ENCODE measurements at regions not wholly inside any gene's neighbourhood (a gene's known extent, or its start where the extent isn't known, plus 50 kb on each side); places are given as distances from the start of the nearest gene placed in this dataset.
A peak's percentile ranks its signal among the peaks of the same experiment; 100 is the strongest.

DNA sequence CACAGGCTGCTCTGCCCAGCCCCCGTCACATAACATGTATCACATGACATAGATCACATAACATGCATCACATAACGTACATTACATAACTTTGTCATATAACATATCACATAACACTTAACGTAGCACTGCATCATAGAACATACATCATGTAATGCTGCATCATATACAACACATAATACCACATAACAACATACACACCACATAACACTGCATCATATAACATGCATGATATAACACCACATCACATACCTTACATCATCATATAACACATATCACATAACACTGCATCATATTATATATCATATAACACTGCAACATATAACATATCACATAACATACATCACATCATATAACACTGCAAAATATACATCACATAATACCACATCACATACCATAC is 83.8 kb downstream of the AXIN2 start:
- DNase-seq (ENCODE audit: low read depth) = no peak

DNA sequence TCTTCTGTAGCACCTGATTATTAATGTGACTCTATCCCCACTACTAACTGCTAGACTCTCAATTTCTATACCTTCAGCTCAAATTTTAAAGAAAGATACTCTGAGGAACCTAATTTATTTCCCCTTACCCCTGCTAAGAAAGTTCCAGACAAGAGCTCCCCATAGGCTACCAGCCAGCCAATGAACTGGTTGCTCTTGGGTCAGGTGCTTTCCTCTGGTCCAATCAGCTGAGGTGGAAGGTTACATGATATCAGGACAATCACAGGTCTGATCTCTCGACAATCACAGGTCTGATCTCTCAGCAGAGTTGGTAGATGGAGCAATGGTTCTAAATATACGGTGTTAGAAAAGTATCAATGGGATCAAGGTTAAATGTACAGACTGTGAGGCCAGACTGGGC is 86.8 kb downstream of the AXIN2 start:
- no peak for DNase-seq (ENCODE audit: low read depth)

DNA sequence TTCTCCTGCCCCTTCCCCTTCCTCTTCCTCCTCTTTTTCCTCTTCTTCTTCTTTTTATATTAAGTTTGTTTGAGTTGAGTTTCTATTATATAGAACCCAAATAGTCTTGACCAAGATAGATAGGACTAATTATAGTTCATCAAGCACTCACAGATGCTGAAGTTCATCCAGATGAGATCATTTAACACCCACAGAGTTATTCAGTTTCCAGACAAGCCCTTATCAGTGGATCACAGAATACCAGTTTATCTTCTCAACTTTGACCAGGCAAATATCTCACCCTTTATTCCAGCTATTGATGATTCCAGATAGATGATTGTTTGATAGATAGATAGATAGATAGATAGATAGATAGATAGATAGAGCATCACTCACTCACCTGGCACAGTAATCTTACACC is 87.5 kb downstream of the AXIN2 start:
- peak; percentile 37 for DNase-seq (ENCODE audit: low read depth)

DNA sequence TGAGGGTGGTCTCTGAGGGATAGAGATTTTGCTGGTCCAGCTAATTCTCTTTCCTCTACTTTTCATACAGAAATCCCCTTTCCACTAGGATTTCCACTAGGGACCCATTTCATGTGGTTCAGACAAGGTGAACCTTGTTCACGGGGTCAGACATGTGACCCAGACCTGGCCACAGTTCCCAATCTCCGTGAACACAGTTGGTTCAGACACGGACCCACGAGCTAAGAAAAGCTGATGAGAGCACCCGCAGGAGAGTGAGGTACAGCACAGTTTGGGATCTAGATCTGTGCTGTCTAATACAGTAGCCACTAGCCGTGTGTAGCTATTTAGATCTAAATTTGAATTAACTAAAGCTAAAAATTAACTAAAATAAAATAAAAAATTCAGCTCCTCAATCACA is 88.1 kb downstream of the AXIN2 start:
- DNase-seq (ENCODE audit: low read depth) = no peak

DNA sequence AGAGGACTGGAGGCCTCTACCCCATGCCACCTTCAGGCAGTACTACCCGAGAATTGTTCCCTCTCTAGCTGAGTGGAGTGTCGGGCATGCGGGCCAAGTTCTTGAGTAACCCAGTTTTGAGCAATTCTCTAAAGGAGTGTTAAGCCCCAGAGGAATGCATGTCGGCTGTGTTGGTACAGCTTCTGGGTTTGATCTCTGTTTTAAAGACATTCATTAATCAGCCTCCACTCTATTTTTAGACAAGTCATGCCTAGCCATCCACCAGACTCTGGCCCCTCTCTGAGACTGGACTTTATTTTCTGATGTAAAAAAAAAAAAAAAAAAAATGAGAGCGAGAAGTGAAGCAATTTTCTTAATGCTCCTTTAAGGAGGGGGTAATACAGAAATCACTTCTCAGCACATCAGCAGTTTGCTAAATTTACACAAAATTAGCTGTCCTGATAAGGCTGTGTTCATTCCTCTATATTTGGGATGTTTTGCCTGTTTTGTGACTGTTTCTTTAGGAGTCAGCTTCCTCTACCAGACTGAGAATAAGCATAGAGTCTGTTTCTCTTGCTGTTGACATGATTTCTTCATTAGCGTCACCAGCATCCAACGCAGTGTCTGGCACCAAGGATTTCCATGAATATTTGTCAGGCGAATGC is 88.7 kb downstream of the AXIN2 start:
- peak; percentile 97 for DNase-seq (ENCODE audit: low read depth)

DNA sequence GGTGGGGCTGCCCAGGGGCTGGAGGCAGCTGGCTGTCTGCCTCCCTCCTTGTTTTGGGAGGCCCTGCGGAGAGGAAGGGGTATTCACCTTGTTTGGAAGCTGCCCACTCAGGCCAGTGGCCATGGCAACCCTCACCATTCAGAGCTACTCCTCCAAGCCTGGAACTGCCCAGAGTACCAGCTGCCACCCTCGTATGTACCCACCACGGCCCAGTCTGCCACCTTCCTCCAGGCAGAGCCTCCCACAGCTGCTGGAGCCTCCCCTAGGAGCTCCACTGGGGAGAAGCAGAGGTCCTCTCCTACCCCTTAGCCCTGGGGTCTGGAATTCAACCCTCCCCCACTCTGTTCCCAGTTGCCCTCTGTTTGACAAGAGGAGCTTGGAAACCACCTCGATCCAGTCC is 90.7 kb downstream of the AXIN2 start:
- no peak for DNase-seq (ENCODE audit: low read depth)

DNA sequence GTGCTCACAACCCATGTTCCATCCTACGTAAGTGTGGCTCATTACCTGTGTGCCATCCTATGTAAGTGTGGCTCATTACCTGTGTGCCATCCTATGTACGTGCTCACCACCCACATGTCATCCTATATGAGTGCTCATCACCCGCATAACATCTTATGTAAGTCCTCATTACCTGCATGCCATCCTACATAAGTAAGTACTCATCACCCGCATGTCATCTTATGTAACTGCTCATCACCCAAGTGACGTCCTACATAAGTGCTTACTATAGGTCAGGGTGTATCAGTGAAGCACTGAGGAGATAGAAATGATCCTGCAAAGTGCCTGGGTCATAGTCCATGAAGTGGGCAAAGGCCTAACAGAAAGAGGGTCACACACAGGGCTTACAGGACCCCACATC is 93.1 kb downstream of the AXIN2 start:
- no peak for DNase-seq (ENCODE audit: low read depth)

DNA sequence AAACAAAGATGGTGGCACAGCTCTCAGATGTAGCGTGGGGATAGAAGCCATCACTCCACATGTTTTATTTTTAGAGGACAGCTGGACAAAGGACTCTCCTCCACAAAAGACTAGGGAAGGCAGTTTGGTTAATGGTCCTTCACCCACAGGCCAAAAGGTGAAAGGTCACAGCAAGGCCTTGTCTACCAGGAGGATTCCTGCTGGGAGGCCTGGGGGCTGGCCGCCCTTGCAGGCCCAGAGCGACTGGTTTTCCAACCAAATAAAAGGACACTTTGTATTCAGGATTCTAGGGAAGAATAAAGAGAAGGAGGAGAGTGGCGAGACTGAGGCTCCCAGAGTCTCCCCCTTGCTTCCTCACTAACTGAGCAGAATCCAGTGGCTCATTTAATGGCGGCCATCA is 94.3 kb downstream of the AXIN2 start:
- no peak for DNase-seq (ENCODE audit: low read depth)

DNA sequence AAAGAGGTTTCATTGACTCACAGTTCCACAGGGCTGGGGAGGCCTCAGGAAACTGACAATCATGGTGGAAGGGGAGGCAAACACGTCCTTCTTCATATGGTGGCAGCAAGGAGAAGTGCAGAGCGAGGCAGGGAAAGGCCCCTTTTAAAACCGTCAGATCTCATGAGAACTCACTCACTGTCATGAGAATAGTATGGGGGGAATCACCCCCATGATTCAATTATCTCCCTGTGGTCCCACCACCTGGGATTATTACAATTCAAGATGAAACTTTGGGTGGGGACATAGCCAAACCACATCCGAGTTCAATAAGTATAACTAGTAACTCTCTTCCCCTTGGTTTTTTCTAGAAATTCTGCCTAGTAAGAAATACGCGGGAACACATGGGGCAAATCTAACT is 94.9 kb downstream of the AXIN2 start:
- DNase-seq (ENCODE audit: low read depth) = no peak

DNA sequence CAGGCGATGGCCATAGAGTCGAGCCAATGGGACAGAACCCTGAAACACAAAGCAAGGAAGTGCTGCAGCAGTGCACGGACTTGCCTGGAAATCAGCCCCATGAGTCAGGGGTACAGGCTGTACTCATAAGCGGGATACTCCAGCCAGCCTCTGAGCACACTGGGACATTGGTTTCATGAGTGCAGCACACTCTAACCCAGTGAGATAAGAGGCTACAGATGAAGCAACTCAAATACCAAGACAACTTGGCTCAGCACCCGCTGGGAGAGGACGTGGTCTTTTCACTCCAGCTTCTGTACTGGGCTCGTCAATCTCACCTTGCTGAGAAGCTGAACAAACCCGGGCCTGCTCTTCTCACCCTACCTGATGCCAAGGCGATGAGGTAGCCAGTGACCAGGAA is 98.2 kb downstream of the AXIN2 start:
- peak; percentile 99 for DNase-seq (ENCODE audit: low read depth)

DNA sequence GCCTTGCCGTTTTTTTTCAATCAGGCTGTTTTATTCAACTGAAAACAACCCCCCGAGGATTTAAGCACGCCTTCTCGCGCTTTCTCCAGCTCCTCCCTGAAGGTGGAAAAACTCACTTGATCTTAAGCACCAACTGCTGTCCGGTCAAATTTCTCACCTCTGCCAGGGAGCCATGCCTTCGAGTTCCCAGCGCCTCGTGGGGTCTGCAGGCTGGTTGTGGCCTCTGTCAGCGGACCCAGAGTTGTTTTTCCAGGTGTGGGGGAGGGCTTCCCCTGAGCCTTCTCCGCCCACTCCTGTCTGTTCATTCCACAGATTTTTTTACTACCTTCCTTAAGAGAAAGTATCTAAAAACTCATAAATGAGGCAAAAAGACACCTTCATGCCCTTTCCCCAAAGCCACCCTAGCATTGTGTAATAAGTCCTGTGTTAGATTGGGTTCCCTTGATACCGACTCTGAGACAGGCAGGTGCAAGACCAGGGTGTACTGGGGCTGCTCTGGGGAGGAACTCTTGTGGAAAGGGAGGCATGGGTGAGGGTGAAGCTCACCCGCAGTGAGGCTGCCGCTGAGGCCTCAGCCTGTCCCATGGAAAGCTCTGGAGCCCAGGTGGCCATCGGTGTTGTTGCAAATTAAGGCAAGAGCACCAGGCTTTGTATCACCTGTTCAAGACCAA is 101.6 kb downstream of the AXIN2 start:
- DNase-seq (ENCODE audit: low read depth) = no peak

DNA sequence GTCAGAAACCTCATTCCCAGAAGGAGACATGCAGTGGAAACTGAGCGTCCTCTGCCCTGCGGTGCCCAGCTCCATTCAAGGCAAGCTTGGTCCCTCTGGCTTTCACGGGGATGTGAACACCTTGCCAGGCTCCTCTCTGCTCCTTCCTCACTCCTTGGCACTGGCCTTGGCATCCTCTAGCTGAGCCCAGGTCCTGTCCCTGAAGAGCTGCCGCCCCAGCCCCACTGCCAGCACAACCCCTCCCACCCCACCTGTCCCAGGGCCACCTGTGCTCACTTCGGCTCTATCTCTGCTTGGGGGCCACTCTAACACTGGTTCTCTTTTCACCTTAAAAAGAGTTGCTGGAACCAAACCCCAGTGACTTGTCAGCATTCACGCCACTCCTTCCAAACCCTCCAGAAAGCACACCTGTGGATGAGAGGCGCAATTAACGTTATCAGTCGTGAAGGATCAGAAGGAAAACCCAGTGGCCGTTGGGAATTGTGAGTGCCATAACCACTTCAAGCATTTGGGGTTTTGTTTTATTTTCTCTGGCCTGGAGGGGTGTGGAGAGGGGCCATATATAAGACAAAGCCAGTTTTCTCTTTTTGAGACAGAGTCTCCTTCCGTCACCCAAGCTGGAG is 103.7 kb downstream of the AXIN2 start:
- no peak for DNase-seq (ENCODE audit: low read depth)

DNA sequence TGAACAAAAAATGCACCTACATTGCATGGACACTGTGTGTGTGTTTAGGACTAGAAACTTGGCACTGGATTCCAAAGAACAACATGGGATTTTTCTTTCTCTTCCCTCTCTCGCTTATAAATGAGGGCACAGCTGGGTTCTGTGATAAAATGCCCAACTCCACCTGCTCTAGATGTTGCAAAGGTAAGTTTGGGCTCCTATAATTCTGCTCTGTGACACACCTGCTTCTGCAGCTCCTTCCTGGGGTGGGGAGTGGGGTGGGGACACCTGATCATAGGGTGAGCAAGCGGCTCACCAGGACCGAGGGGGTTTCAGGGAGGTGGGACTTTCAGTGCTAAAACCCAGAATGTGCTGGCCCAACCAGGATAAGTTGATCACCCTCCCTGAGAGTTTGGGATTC is 104.3 kb downstream of the AXIN2 start:
- DNase-seq (ENCODE audit: low read depth) = no peak

DNA sequence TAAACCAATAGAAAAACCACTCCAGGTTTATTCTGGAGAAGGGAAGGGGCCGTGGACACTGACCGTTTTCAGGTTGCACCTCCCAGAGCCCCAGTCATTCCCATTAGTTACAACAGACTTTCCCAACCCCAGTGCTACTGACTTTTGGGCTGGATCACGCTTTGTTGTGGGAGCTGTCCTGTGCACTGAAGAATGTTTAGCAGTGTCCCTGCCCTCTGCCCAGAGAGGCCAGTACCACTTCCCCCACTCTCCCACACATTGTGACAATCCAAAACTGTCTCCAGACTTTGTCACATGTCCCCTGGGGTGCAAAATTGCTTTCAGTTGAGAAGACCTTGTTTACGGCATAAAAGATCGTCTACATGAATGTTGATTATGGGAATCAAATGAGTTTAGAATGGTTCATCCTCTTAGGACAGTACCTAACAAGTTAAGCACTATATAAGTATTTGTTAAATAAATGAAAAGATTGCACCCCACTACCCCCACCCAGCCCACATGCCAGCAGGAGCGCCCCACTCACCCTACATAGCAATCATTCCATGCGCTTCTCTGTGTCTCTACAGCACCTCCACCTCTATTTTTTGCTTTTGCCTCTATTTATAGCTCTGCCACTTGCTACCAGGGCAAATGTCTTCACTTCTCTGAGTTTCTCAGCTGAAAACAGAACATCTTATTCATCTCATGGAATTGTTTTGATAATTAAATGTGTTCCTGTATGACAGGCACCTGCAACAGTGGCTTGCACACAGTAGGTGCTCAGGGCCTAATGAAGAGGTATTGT is 104.9 kb downstream of the AXIN2 start:
- DNase-seq (ENCODE audit: low read depth) = no peak

DNA sequence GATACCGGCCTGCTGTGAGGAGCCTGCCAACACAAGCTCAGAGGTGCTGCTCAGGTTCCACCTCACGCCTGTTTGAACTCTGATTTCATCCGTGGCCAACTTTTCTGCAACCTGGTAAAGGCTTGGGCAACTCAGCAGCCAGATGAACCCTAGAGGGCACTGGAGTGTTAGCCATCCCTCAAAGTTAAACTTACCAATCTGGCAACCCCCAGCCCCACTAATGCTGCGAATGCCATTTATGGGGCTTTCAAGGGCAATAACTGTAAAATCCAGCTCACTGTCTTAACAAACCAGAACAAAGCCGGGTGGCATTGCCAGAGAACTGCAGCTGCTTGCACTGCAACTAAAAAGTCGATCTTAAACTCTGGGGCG is 105.5 kb downstream of the AXIN2 start:
- peak; percentile 45 for DNase-seq (ENCODE audit: low read depth)

DNA sequence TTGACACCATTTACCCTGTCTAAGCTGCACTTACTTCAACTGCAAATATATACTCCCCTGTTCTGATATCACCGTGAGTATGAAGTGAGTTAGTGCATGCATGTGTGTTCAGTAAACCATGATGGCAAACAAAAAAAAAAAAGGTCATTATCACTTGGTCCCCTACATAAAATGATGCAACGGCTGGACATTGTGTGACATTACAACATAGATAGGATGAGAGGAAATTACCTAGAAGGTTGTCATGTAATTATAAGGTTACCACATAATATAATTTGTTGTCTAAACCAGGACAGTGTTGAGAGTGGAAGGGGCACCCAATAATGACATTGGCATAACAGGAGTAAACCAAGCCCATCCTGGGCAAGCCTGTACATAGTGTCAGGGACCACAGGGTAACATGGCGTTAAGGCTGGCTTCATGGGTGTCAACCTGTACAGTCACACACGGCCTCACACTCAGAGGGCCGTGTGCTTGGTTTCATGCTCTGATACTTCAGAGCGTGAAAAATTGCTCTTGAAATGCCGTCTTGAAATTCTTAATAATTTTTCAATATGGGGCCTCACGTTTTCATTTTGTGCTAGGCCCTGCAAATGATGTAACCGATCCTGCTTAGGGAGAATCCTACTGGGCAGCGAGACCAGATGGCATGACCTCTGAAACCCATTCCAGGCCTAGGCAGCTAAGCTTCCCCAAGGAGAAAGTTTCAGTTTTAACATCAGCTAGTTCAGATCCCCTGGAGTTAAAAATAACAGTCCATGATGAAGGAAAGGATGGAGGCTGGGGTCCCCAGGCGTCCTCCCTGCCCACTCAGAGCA is 106.1 kb downstream of the AXIN2 start:
- no peak for DNase-seq (ENCODE audit: low read depth)

DNA sequence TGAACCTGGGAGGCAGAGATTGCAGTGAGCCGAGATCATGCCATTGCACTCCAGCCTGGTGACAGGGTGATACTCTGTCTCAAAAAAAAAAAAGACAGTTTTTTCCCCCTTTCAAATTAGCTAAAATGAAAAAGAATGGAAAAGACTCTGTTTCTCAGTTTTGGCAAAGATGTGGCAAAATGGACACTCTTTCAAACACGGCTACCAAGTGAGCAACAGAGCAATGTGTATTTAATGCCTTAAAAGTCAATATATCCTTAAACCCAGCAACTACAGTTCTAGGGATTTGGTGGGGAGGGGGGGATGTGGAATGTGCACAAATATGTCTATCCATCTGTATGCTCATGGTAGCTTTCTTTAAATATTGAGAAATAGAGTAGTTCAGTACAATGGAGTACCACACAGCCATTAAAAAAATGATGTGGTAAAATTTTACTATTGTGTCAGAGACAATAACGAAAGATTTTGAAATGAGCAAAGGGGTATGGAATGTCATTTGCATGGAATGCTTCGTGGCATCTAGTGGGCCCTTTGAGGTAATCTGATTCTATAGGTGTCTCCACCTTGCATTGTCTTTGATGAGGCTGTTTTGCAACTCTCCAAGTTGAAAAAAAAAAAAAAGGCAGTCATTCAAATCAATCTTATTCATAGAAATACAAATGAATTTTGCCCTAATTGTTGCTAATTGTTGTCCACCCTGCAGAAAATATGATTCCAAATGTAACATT is 108.1 kb downstream of the AXIN2 start:
- DNase-seq (ENCODE audit: low read depth) = no peak

DNA sequence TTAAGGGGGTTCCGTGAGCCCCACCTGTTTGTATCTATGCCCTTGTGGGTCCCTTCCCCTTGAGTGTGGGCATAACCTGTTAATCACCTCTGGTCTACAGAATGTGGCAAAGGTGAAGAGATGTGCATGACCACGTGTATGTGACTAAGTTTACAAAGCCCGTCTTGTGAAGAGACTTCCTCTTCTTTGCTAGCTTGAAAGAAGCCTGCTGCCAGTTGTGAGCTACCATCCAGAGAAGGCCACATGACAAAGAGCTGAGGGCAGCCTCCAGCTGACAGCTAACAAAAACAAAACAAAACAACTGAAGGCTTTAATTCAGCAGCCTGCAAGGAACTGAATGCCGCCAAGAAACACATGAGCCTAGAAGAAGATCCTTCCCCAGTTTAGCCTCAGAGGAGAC is 112.0 kb downstream of the AXIN2 start:
- DNase-seq (ENCODE audit: low read depth) = no peak

DNA sequence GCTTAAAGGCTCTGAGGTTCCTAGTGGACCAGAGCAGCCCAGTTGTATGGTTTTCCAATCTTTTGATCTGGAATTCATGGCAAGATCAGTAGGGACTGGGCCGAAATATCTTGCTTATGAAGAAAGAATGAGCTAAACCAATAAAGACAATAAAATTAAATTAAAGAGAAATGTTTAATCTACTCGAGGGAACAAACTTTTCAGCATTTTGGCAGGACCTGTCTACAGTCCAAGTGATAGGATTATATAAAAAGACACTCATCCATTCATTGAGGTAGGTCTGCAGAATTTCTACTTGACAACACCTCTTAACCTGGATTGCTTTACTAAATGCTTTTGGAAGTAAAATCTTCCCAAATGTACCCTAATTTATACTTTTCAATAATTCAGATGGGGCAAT is 113.6 kb downstream of the AXIN2 start:
- DNase-seq (ENCODE audit: low read depth) = no peak

DNA sequence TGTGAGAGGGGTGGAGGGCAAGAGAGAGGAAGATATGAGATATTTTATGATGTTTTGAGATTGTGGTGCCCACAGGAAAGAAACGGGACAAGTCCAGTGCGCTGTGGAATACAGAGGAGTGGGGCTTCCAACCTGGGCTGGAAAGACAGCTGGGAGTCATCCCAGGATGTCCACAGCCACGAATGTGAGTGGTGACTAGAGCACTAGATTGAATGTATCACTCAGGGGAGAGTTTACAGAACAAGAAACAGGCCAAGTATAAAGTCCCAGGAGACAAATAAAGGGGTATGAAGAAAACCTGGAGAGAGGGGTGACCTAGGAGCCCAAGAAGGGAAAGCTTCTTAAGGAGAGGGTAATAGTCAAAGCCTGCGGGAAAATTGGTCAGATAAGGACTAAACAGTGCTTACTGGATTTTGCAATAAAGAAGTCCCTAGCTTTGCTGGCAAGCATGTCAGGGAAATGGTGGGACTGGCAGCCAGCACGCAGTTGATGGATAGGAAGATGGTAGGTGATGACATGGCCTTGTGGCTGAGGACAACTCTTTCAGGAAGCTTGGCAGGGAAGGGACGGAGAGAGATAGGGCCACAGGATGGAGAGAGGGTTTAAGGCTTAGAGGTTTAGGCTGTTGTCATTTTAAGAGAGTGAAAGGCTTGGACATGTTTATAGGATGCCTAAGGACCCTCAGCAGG is 114.5 kb downstream of the AXIN2 start:
- peak; percentile 60 for DNase-seq (ENCODE audit: low read depth)

DNA sequence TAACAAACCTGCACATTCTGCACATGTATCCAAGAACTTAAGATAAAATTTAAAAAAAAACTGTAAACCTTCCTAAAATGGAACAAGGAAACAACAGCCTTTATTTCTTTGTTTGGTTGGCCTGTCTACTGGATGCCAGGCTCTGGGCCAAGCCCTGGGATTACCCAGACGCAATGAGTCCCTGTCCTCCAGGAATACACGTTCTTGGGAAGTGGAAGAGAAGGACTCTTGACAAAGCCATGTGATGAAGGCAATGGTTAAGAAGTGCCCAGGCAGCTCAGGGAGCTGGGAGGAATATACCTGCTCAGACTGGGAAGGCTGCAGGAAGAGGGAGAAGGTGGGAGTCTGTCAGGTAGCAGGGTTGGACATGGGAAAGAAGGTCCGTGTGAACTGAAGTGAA is 115.4 kb downstream of the AXIN2 start:
- no peak for DNase-seq (ENCODE audit: low read depth)

Data from amniotic epithelial cell (primary cell).